NOMO-1 treated with DMSO at 0.1 percent for 48 hours (cell line): ENCODE measurements at regions not wholly inside any gene's neighbourhood (a gene's known extent, or its start where the extent isn't known, plus 50 kb on each side); places are given as distances from the start of the nearest gene placed in this dataset.

Experiments used
- DNase-seq: peaks from one replicate; lab custom pipeline; 2025; ENCODE audit not compliant: unreplicated experiment; lab: John Stamatoyannopoulos, UW

- DNase-seq, result no peak
Observed at GRCh38 chr3:181660337-181660736, 51.4 kb upstream of the SOX2 start.

GRCh38 chr3:181637456-181637855 lies 74.3 kb upstream of the SOX2 start:
- no peak for DNase-seq

GRCh38 chr3:181637056-181637455 lies 74.7 kb upstream of the SOX2 start:
- no peak for DNase-seq

GRCh38 chr3:181635141-181635540 lies 76.6 kb upstream of the SOX2 start:
- no peak for DNase-seq

- no peak for DNase-seq
Observed at GRCh38 chr3:181633556-181633955, 78.2 kb upstream of the SOX2 start.

GRCh38 chr3:181631901-181632300 lies 79.8 kb upstream of the SOX2 start:
- no peak for DNase-seq

- no peak for DNase-seq
Observed at GRCh38 chr3:181630853-181631252, 80.9 kb upstream of the SOX2 start.

- no peak for DNase-seq
Observed at GRCh38 chr3:181629711-181630110, 82.0 kb upstream of the SOX2 start.

- DNase-seq, result no peak
Observed at GRCh38 chr3:181629029-181629428, 82.7 kb upstream of the SOX2 start.

GRCh38 chr3:181628384-181628783 lies 83.3 kb upstream of the SOX2 start:
- DNase-seq, result no peak

- no peak for DNase-seq
Observed at GRCh38 chr3:181626036-181626435, 85.7 kb upstream of the SOX2 start.

- DNase-seq, result peak; percentile 16
Observed at GRCh38 chr3:181623924-181624694, 87.6 kb upstream of the SOX2 start.

- no peak for DNase-seq
Observed at GRCh38 chr3:181622365-181622764, 89.4 kb upstream of the SOX2 start.

- DNase-seq, result no peak
Observed at GRCh38 chr3:181619897-181620296, 91.8 kb upstream of the SOX2 start.

- no peak for DNase-seq
Observed at GRCh38 chr3:181618260-181618659, 93.5 kb upstream of the SOX2 start.

- no peak for DNase-seq
Observed at GRCh38 chr3:181616088-181617070, 95.3 kb upstream of the SOX2 start.

- DNase-seq, result no peak
Observed at GRCh38 chr3:181615666-181616065, 96.1 kb upstream of the SOX2 start.

- no peak for DNase-seq
Observed at GRCh38 chr3:181614878-181615277, 96.8 kb upstream of the SOX2 start.

- no peak for DNase-seq
Observed at GRCh38 chr3:181613813-181614212, 97.9 kb upstream of the SOX2 start.

GRCh38 chr3:181613191-181613590 lies 98.5 kb upstream of the SOX2 start:
- no peak for DNase-seq

- no peak for DNase-seq
Observed at GRCh38 chr3:181610973-181611265, 100.8 kb upstream of the SOX2 start.
